Nephron progenitor cell (in vitro differentiated cells): ENCODE measurements at regions not wholly inside any gene's neighbourhood (a gene's known extent, or its start where the extent isn't known, plus 50 kb on each side); places are given as distances from the start of the nearest gene placed in this dataset.

ENCODE experiments used
- DNase-seq: peaks from one replicate; pipeline ENCODE4 v3.0.0; 2021
- H3K27ac Mint-ChIP-seq: 2 replicates; pipeline ENCODE4 v1.8.0; 2021; ENCODE audit warnings: mild to moderate bottlenecking, moderate library complexity, mixed read lengths
- H3K27me3 Mint-ChIP-seq: 2 replicates; pipeline ENCODE4 v1.8.0; 2021; ENCODE audit warnings: mild to moderate bottlenecking, low read depth, mixed read lengths; ENCODE audit not compliant: poor library complexity
- H3K36me3 Mint-ChIP-seq: 2 replicates; pipeline ENCODE4 v1.8.0; 2021; ENCODE audit warnings: low read depth, mixed read lengths
- H3K4me1 Mint-ChIP-seq: 2 replicates; pipeline ENCODE4 v1.8.0; 2021; ENCODE audit warnings: mixed read lengths
- H3K4me3 Mint-ChIP-seq: 2 replicates; pipeline ENCODE4 v1.8.0; 2021; ENCODE audit warnings: mild to moderate bottlenecking, moderate library complexity, mixed read lengths
- H3K9me3 Mint-ChIP-seq: 2 replicates; pipeline ENCODE4 v1.8.0; 2021; ENCODE audit warnings: mild to moderate bottlenecking, moderate library complexity, mixed read lengths
- CTCF ChIP-seq: fragments of 200-600 bp; sonication (generic); IDR thresholded peaks from 2 replicates; pipeline ENCODE4 v1.5.0; 2021; ENCODE audit warnings: antibody characterized with exemption

DNA sequence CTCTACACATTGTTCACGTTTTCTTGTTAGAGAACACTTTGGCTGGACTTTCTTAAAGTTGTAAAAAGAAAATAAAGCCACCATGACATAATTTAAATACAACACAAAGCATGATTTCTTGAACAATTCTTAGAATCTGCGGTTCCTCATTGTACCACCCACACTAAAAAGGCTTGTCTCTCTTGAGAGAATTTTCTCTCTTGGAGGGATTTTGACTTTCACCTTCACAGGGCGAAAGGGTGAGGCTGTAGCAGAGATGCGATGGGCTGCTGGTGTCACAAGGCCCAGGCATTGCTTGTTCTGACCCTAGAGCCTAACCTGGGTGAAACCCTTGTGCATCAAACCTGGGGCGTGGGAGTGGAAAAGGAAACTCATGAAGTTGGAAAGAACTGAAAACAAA, 122.7 kb upstream of the RIPOR2 start:
- Mint-ChIP-seq H3K36me3 (no peaks in the 10 kb centered on the region), H3K27ac (no peak overlapping the region), H3K4me1 (peaks cover 45% of the 10 kb centered on the region), H3K27me3 (peaks cover 4% of the 10 kb centered on the region), H3K4me3 (no peak overlapping the region), H3K9me3 (peaks cover 18% of the 10 kb centered on the region)
- no peak for TF ChIP-seq CTCF
- no peak for DNase-seq

DNA sequence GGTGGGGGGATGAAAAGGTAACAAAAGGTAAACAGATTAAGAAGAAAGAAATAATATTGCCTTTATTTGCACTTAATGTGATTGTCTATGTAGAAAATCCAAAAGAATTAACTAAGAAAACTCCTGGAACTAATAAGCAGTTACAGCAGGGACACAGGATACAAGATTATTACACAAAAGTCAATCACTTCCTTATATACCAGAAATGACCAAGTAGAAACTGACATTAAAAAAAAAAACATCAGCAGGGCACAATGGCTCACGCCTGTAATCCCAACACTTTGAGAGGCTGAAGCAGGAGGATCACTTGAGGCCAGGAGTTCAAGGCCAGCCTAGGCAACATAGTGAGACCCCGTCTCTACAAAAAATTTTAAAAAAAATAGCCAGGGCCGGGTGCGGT, 123.2 kb upstream of the RIPOR2 start:
- no peaks in the 10 kb centered on the region for H3K36me3 Mint-ChIP-seq
- peaks cover 4% of the 10 kb centered on the region for H3K27me3 Mint-ChIP-seq
- no peak overlapping the region for H3K4me3 Mint-ChIP-seq
- H3K9me3 Mint-ChIP-seq: peaks cover 18% of the 10 kb centered on the region
- H3K27ac Mint-ChIP-seq: no peak overlapping the region
- TF ChIP-seq CTCF: no peak
- H3K4me1 Mint-ChIP-seq: peaks cover 40% of the 10 kb centered on the region
- no peak for DNase-seq

DNA sequence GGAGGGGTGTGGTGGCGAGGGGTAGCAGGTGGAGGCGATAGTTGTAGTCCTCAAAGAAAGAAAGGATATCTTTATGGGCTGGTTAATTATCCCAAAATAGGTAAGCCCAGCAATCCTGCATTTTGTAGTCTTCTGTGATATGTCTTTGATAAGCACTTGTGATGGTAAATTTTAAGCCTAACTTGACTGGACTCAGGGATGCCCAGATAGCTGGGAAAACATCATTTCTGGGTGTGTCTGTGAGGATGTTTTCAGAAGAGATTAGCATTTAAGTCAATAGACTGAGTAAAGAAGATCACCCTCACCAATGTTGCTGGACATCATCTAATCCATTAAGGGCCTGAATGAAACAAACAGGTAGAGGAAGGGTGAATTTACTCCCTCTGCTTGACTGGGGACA, 124.8 kb upstream of the RIPOR2 start:
- H3K36me3 Mint-ChIP-seq: no peaks in the 10 kb centered on the region
- no peak overlapping the region for H3K4me3 Mint-ChIP-seq
- H3K27ac Mint-ChIP-seq: no peak overlapping the region
- no peak for DNase-seq
- TF ChIP-seq CTCF: no peak
- peaks cover 31% of the 10 kb centered on the region for H3K4me1 Mint-ChIP-seq
- peaks cover 15% of the 10 kb centered on the region for H3K9me3 Mint-ChIP-seq
- peaks cover 4% of the 10 kb centered on the region for H3K27me3 Mint-ChIP-seq

GRCh38 chr6:25061289-25061936, 125.7 kb upstream of the RIPOR2 start:
- no peaks in the 10 kb centered on the region for H3K36me3 Mint-ChIP-seq
- no peak for TF ChIP-seq CTCF
- no peak for DNase-seq
- peak overlapping the region; percentile 95 for H3K27ac Mint-ChIP-seq
- H3K4me1 Mint-ChIP-seq: peaks cover 23% of the 10 kb centered on the region
- peaks cover 12% of the 10 kb centered on the region for H3K9me3 Mint-ChIP-seq
- H3K27me3 Mint-ChIP-seq: peaks cover 4% of the 10 kb centered on the region
- peak overlapping the region; percentile 50 for H3K4me3 Mint-ChIP-seq

DNA sequence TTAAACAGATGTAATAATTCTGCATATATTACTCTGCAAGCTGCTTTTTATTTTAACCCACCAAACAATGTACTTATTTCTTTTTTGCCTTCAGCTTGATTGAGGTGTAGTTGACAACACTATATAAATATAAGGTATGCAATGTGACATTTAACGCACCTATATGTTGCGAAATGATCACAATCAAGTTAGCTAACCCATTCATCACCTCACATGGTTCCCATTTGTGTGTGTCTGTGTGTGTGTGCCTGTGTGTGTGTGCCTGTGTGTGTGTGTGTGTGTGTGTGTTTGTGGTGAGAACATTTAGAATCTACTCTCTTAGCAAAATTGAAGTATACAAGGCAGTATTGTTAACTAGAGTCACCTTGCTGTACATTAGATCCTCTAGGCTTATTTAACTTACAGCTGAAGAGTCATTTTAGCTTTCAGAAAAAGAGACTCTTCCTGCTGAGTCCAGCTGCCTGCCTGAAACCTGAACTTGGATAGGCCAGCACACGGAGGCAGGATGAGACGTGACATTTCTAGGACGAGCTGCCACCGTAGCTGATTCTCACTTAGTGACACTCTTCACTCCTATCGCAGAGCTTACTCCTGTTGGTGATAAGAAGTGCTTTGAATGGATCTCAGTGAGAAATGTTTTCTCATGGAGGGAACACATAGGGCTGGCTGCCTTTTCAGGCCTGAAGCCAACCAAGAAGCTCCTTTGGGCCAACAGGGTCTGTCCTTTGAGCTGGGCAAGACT, 126.5 kb upstream of the RIPOR2 start:
- no peak for TF ChIP-seq CTCF
- Mint-ChIP-seq H3K4me1 (peaks cover 23% of the 10 kb centered on the region), H3K27me3 (peaks cover 4% of the 10 kb centered on the region), H3K9me3 (peaks cover 12% of the 10 kb centered on the region), H3K36me3 (no peaks in the 10 kb centered on the region), H3K4me3 (peak overlapping the region; percentile 30), H3K27ac (peak overlapping the region; percentile 95)
- DNase-seq: no peak

DNA sequence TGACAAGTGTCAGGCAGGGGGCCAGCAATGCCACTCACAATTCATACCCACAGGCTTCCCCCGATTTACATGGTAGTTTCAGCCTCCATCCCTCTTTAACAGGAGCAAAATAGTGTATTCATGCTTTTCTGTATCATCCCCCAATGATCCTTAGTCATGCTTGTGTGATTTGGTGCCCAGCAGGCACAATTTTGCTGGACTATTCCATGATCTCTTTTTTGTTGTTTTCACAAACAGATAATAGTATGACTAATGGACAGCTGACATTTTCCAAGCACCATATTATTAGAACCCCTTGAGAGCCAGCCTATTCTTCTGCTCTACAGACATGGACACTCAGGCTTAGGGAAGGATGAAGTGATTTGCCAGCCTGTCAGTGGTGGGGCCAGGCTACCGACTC, 128.2 kb upstream of the RIPOR2 start:
- H3K9me3 Mint-ChIP-seq: peaks cover 12% of the 10 kb centered on the region
- no peaks in the 10 kb centered on the region for H3K36me3 Mint-ChIP-seq
- H3K4me1 Mint-ChIP-seq: peaks cover 23% of the 10 kb centered on the region
- TF ChIP-seq CTCF: no peak
- no peak for DNase-seq
- peaks cover 4% of the 10 kb centered on the region for H3K27me3 Mint-ChIP-seq
- no peak overlapping the region for H3K4me3 Mint-ChIP-seq
- no peak overlapping the region for H3K27ac Mint-ChIP-seq
